AG10803 (cell line): ENCODE measurements at regions not wholly inside any gene's neighbourhood (a gene's known extent, or its start where the extent isn't known, plus 50 kb on each side); places are given as distances from the start of the nearest gene placed in this dataset.

Source experiments
- DNase-seq: peaks from one replicate; pipeline ENCODE4 v3.0.0; 2010; ENCODE audit warnings: low read depth
- H3K4me3 ChIP-seq: 2 replicates; pipeline ENCODE4 v1.5.1; 2011; ENCODE audit warnings: mild to moderate bottlenecking, low read length, control low read depth
- CTCF ChIP-seq: conservative IDR thresholded peaks from 2 replicates; pipeline ENCODE4 v1.5.1; 2011; ENCODE audit warnings: mild to moderate bottlenecking, low read length, control low read depth, inconsistent platforms

DNA sequence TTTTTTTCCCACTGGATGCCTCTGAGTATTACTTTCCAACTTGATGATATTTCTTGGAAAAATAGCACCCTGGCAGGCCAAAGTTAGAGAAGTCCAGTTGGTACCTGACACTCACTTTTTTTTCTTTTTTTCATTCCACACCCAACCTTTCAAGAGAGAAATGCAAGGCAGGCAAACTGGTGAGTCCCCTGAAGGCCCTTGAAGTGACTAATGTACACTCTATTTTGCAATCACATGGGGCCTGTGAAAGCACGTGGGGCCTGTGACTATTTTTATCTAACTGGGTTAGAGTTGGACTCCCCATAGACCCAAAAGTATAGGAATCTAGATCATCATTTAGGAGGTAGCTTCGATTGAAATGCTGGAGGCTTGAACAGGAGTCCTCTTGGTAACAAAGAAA, 316.7 kb downstream of the CHL1 start:
- no peak overlapping the region for H3K4me3 ChIP-seq
- no peak for TF ChIP-seq CTCF
- DNase-seq = no peak

- no peak for DNase-seq
- no peak overlapping the region for H3K4me3 ChIP-seq
- TF ChIP-seq CTCF = no peak
Measured at GRCh38 chr3:514192-514591, 317.6 kb downstream of the CHL1 start.

- H3K4me3 ChIP-seq = no peak overlapping the region
- no peak for DNase-seq
- TF ChIP-seq CTCF = no peak
Measured at GRCh38 chr3:519026-519425, 322.5 kb downstream of the CHL1 start.

- no peak for DNase-seq
- no peak for TF ChIP-seq CTCF
- no peak overlapping the region for H3K4me3 ChIP-seq
Measured at GRCh38 chr3:522888-523287, 326.3 kb downstream of the CHL1 start.

- DNase-seq = no peak
- TF ChIP-seq CTCF = no peak
- H3K4me3 ChIP-seq = no peak overlapping the region
Measured at GRCh38 chr3:525415-525814, 328.9 kb downstream of the CHL1 start.

GRCh38 chr3:535566-536416, 339.2 kb downstream of the CHL1 start:
- peak; percentile 40 for DNase-seq
- H3K4me3 ChIP-seq = peak overlapping the region; percentile 62
- no peak; the same call in 1 of the 2 replicates for TF ChIP-seq CTCF

DNA sequence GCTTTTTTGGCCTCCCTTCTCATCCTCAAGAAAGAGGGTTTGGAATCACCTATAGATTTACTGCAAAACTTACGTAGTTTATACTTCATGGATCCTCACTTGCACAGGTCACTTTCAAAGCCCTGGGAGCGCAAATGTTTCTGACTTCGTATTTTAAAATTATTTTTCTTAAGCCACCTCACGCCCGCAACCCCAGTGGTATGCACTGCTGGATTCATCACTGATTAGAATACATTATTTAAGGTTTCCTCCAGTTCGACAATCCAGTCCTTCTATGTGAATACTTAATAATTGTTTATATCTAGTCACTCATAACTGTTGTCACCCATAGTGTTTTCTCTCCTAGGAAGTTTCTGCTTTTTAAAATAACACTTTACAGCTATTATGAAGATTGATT, 339.9 kb downstream of the CHL1 start:
- DNase-seq = no peak
- no peak for TF ChIP-seq CTCF
- peak overlapping the region; percentile 62 for H3K4me3 ChIP-seq
